ENCODE measurements at regions not wholly inside any gene's neighbourhood (a gene's known extent, or its start where the extent isn't known, plus 50 kb on each side); places are given as distances from the start of the nearest gene placed in this dataset.
"Not testable (repeated sequence)": the region's sequence is repeated elsewhere in the genome, so short reads cannot be mapped to it uniquely, and the experiment has no call there.

DNA sequence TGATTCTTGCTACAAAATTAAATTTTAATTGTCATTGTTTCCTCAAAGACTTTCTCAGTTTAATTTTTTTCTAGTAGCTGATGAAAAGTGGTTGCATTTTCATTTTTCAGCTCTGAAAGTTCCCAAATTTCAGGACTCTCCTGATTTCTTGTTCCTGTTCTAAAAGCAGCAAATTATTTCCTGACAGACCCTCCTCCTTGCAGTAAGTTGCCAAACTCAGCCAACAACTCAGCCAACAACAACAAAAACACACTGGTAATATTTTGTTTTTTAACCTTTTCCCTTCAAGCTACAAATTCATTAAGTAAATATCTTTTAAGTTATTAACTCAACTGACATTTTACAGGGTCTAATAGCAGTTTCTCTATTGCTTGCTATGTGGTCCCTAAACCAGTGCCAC lies 487.8 kb upstream of the NUDT12 start:
- H3K9me3 ChIP-seq, result no peaks in the 10 kb centered on the region
- DNase-seq, result no peak
- H3K27ac ChIP-seq, result no peak overlapping the region
- no peaks in the 10 kb centered on the region for H3K4me1 ChIP-seq
- H3K4me3 ChIP-seq, result no peak overlapping the region
- no peaks in the 10 kb centered on the region for H3K36me3 ChIP-seq
- no peaks in the 10 kb centered on the region for H3K27me3 ChIP-seq
- intact Hi-C loops (cut with DNase I; ENCODE audit: low total_unique reads), result no loop called here
- TF ChIP-seq CTCF (IDR thresholded peaks at IDR 0.05), result no peak

GRCh38 chr5:104049752-104050151 lies 487.2 kb upstream of the NUDT12 start:
- Histone ChIP-seq H3K27ac (no peak overlapping the region), H3K4me1 (no peaks in the 10 kb centered on the region), H3K36me3 (no peaks in the 10 kb centered on the region), H3K4me3 (no peak overlapping the region), H3K9me3 (no peaks in the 10 kb centered on the region), H3K27me3 (no peaks in the 10 kb centered on the region)
- intact Hi-C loops (cut with DNase I; ENCODE audit: low total_unique reads), result no loop called here
- no peak for TF ChIP-seq CTCF (IDR thresholded peaks at IDR 0.05)
- DNase-seq, result no peak

DNA sequence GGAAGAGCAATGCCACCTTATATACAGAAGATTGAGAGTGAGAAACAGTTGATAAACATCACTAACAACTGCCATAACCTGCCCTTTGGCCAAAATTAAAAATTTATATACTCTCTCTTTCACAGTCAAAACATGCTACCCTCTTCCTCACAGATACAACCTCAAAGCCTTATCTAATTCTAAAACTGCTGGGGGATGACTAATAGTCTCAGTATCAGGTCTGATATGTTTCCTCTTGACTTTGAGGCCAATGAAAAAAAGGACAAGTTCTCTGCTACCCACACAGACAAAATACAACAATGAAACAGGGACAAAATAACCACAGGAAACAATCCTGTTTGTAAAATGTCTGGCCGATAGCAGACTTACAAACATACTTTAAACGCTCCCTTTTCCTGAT lies 485.6 kb upstream of the NUDT12 start:
- Histone ChIP-seq H3K36me3 (no peaks in the 10 kb centered on the region), H3K9me3 (no peaks in the 10 kb centered on the region), H3K27ac (no peak overlapping the region), H3K4me1 (no peaks in the 10 kb centered on the region), H3K27me3 (no peaks in the 10 kb centered on the region), H3K4me3 (no peak overlapping the region)
- no peak for TF ChIP-seq CTCF (IDR thresholded peaks at IDR 0.05)
- DNase-seq, result no peak
- intact Hi-C loops (cut with DNase I; ENCODE audit: low total_unique reads), result no loop called here

DNA sequence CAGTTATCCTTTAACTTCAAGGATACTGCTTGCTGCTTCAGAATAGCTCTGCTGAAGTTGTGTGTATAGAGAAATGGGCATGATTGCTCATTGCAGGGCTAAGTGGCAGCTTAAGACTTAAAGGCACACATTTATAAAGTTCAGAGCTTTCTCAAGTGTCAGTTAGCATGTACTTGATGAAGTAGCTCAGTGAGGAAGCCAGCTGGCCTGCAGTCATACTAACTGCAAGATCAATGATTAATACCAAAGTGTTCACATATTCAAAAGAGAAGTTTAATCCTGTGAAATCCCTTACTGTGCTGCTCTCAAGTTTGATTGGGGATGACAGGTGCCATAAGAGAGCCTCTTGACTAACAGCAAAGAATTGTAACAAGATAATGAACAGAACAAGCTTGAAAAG lies 483.4 kb upstream of the NUDT12 start:
- no peak for TF ChIP-seq CTCF (IDR thresholded peaks at IDR 0.05)
- H3K4me1 ChIP-seq, result no peaks in the 10 kb centered on the region
- intact Hi-C loops (cut with DNase I; ENCODE audit: low total_unique reads), result no loop called here
- no peak overlapping the region for H3K4me3 ChIP-seq
- H3K27ac ChIP-seq, result no peak overlapping the region
- H3K9me3 ChIP-seq, result no peaks in the 10 kb centered on the region
- DNase-seq, result no peak
- no peaks in the 10 kb centered on the region for H3K36me3 ChIP-seq
- no peaks in the 10 kb centered on the region for H3K27me3 ChIP-seq

GRCh38 chr5:104039871-104040270 lies 477.3 kb upstream of the NUDT12 start:
- DNase-seq; H3K9me3 ChIP-seq; H3K27ac ChIP-seq; H3K4me3 ChIP-seq; H3K4me1 ChIP-seq; intact Hi-C loops (cut with DNase I; ENCODE audit: low total_unique reads); H3K36me3 ChIP-seq; H3K27me3 ChIP-seq: not testable (repeated sequence)

DNA sequence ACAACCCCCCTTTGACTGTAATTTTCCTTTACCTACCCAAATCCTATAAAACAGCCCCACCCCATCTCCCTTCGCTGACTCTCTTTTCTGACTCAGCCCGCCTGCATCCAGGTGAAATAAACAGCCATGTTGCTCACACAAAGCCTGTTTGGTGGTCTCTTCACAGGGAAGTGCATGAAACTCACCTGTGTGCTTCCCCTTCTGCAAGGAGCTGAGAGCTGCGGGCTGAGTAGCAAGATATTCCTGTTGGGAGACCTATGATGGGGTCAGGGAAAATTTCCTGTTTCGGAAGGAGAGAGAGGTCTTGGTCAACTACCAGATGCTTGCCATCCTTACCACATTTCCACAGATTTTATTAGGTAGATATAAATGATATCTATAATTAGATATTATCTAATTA lies 474.5 kb upstream of the NUDT12 start:
- H3K27ac ChIP-seq; H3K9me3 ChIP-seq; intact Hi-C loops (cut with DNase I; ENCODE audit: low total_unique reads); DNase-seq; H3K27me3 ChIP-seq; H3K36me3 ChIP-seq; H3K4me1 ChIP-seq; H3K4me3 ChIP-seq: not testable (repeated sequence)

- H3K36me3 ChIP-seq; intact Hi-C loops (cut with DNase I; ENCODE audit: low total_unique reads); H3K27ac ChIP-seq; H3K4me3 ChIP-seq; H3K9me3 ChIP-seq; DNase-seq; H3K4me1 ChIP-seq; H3K27me3 ChIP-seq: not testable (repeated sequence)
These were observed 470.6 kb upstream of the NUDT12 start for GRCh38 chr5:104033186-104033585.
